Astrocyte (in vitro differentiated cells and primary cell): ENCODE measurements at regions not wholly inside any gene's neighbourhood (a gene's known extent, or its start where the extent isn't known, plus 50 kb on each side); places are given as distances from the start of the nearest gene placed in this dataset.
A peak's percentile ranks its signal among the peaks of the same experiment; 100 is the strongest.

Experiments used
- DNase-seq: peaks from one replicate; pipeline ENCODE4 v3.0.0-alpha.2; 2010; ENCODE audit warnings: low read depth
- FAIRE-seq: peaks from 2 replicates; lab custom pipeline; 2011; peaks lifted over from hg19 to GRCh38; lab: Jason Lieb, UNC
- H2AFZ ChIP-seq: 2 replicates; pipeline ENCODE4 v1.6.0; 2012; ENCODE audit warnings: low read depth, low read length, inconsistent platforms
- H3K27ac ChIP-seq: 2 replicates; pipeline ENCODE4 v1.5.1; 2011; ENCODE audit warnings: low read depth, low read length, inconsistent platforms
- H3K27me3 ChIP-seq: 2 replicates; pipeline ENCODE4 v1.6.0; 2011; ENCODE audit warnings: low read length, inconsistent platforms; ENCODE audit not compliant: insufficient read depth
- H3K36me3 ChIP-seq: 2 replicates; pipeline ENCODE4 v1.5.1; 2011; ENCODE audit warnings: low read length, inconsistent platforms; ENCODE audit not compliant: insufficient read depth
- H3K4me1 ChIP-seq: 2 replicates; pipeline ENCODE4 v1.5.1; 2011; ENCODE audit warnings: low read length, inconsistent platforms; ENCODE audit not compliant: insufficient read depth
- H3K4me2 ChIP-seq: 2 replicates; pipeline ENCODE4 v1.6.0; 2012; ENCODE audit warnings: low read length, inconsistent platforms
- H3K4me3 ChIP-seq: 2 replicates; pipeline ENCODE4 v1.5.1; 2011; ENCODE audit warnings: low read depth, mild to moderate bottlenecking, low read length, inconsistent platforms; ENCODE audit not compliant: insufficient read depth
- H3K79me2 ChIP-seq: 2 replicates; pipeline ENCODE4 v1.6.0; 2012; ENCODE audit warnings: mild to moderate bottlenecking, low read length, inconsistent platforms; ENCODE audit not compliant: insufficient read depth
- H3K9ac ChIP-seq: 2 replicates; pipeline ENCODE4 v1.6.0; 2012; ENCODE audit warnings: mild to moderate bottlenecking, low read length, inconsistent platforms
- H3K9me3 ChIP-seq: 2 replicates; pipeline ENCODE4 v1.5.1; 2012; ENCODE audit warnings: low read depth, mild to moderate bottlenecking, low read length, inconsistent platforms; ENCODE audit not compliant: insufficient read depth
- H4K20me1 ChIP-seq: 2 replicates; pipeline ENCODE4 v1.6.0; 2012; ENCODE audit warnings: low read length, inconsistent platforms; ENCODE audit not compliant: insufficient read depth
- H3K27ac Mint-ChIP-seq: one replicate; pipeline ENCODE4 v1.8.0; 2021; ENCODE audit warnings: mild to moderate bottlenecking, mixed read lengths; ENCODE audit not compliant: unreplicated experiment
- H3K27me3 Mint-ChIP-seq: one replicate; pipeline ENCODE4 v1.8.0; 2021; ENCODE audit warnings: low read depth, mixed read lengths; ENCODE audit not compliant: unreplicated experiment
- H3K36me3 Mint-ChIP-seq: one replicate; pipeline ENCODE4 v1.8.0; 2021; ENCODE audit warnings: low read depth, mixed read lengths; ENCODE audit not compliant: unreplicated experiment
- H3K4me1 Mint-ChIP-seq: one replicate; pipeline ENCODE4 v1.8.0; 2021; ENCODE audit warnings: low read depth, mixed read lengths; ENCODE audit not compliant: unreplicated experiment
- H3K4me3 Mint-ChIP-seq: one replicate; pipeline ENCODE4 v1.8.0; 2021; ENCODE audit warnings: mild to moderate bottlenecking, moderate library complexity, mixed read lengths; ENCODE audit not compliant: unreplicated experiment
- H3K9me3 Mint-ChIP-seq: one replicate; pipeline ENCODE4 v1.8.0; 2021; ENCODE audit warnings: mild to moderate bottlenecking, mixed read lengths; ENCODE audit not compliant: unreplicated experiment
- EZH2 ChIP-seq: IDR thresholded peaks from 2 replicates; pipeline ENCODE4 v1.6.1; 2012; ENCODE audit warnings: mild to moderate bottlenecking, low read length, inconsistent platforms; ENCODE audit not compliant: insufficient read depth
- TF ChIP-seq, protein P1 (sequence below): IDR thresholded peaks from 2 replicates; pipeline ENCODE4 v1.5.1; 2011; ENCODE audit warnings: low read depth, mild to moderate bottlenecking, inconsistent platforms, low read length, moderate library complexity; ENCODE audit not compliant: insufficient read depth

DNA sequence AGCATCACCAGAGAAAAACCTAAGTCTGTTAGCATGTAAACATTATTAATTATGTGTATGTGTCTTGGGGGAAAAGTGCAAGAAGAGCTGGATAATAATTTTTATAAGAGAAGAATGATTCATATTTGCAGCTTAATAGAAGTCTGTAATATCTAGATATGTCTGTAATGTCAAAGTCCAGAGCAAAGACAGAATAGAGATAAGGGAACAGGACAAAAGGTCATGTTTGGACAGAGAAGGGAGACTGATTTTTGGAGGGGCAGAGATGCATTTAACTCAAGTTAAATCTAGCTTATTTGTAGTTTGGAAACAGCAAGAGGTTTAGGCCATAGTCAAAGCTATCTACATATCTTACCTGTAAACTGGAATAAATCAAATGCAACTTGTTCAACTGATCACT lies 61.2 kb downstream of the MAGED1 start:
- no peaks in the 10 kb centered on the region for H4K20me1 ChIP-seq
- H3K27me3 Mint-ChIP-seq = no peaks in the 10 kb centered on the region
- H3K27ac ChIP-seq = no peak overlapping the region
- no peak overlapping the region for H3K27ac Mint-ChIP-seq
- no peak for TF ChIP-seq EZH2
- TF ChIP-seq, protein P1, sequence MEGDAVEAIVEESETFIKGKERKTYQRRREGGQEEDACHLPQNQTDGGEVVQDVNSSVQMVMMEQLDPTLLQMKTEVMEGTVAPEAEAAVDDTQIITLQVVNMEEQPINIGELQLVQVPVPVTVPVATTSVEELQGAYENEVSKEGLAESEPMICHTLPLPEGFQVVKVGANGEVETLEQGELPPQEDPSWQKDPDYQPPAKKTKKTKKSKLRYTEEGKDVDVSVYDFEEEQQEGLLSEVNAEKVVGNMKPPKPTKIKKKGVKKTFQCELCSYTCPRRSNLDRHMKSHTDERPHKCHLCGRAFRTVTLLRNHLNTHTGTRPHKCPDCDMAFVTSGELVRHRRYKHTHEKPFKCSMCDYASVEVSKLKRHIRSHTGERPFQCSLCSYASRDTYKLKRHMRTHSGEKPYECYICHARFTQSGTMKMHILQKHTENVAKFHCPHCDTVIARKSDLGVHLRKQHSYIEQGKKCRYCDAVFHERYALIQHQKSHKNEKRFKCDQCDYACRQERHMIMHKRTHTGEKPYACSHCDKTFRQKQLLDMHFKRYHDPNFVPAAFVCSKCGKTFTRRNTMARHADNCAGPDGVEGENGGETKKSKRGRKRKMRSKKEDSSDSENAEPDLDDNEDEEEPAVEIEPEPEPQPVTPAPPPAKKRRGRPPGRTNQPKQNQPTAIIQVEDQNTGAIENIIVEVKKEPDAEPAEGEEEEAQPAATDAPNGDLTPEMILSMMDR = no peak
- no peak overlapping the region for H3K4me3 ChIP-seq
- no peak overlapping the region for H3K4me3 Mint-ChIP-seq
- H2AFZ ChIP-seq = no peak overlapping the region
- H3K4me1 ChIP-seq = no peaks in the 10 kb centered on the region
- H3K9ac ChIP-seq = no peak overlapping the region
- H3K36me3 Mint-ChIP-seq = no peaks in the 10 kb centered on the region
- H3K27me3 ChIP-seq = no peaks in the 10 kb centered on the region
- FAIRE-seq = peak; percentile 90
- H3K4me2 ChIP-seq = no peak overlapping the region
- DNase-seq = no peak
- no peaks in the 10 kb centered on the region for H3K36me3 ChIP-seq
- H3K9me3 ChIP-seq = no peaks in the 10 kb centered on the region
- H3K79me2 ChIP-seq = no peaks in the 10 kb centered on the region
- peaks cover 2% of the 10 kb centered on the region for H3K4me1 Mint-ChIP-seq
- H3K9me3 Mint-ChIP-seq = no peaks in the 10 kb centered on the region

DNA sequence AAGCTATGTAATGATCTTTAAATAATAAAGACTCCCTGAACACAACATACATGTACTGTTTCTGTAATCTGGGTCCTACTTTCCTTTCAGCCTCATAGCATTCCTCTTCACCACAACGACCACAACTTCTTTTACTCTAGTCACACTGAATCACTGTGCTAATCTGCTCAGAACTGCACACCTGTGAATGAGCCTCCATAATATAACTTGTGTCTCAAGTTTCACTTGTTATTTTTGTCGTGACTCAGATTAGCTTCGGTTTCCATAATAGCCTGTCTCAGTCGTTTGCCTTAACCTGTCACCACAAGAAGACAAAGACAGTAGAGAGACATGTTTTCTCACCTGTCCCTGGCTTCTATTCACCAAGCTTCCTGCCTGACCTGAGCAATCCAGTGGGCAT lies 61.8 kb downstream of the MAGED1 start:
- H3K36me3 ChIP-seq = no peaks in the 10 kb centered on the region
- Mint-ChIP-seq H3K4me3 (no peak overlapping the region), H3K4me1 (peaks cover 2% of the 10 kb centered on the region), H3K36me3 (no peaks in the 10 kb centered on the region), H3K27me3 (no peaks in the 10 kb centered on the region), H3K27ac (no peak overlapping the region), H3K9me3 (no peaks in the 10 kb centered on the region)
- H3K4me3 ChIP-seq = no peak overlapping the region
- H3K9me3 ChIP-seq = no peaks in the 10 kb centered on the region
- FAIRE-seq (no peak), DNase-seq (no peak)
- H3K79me2 ChIP-seq = no peaks in the 10 kb centered on the region
- H3K4me1 ChIP-seq = no peaks in the 10 kb centered on the region
- H4K20me1 ChIP-seq = no peaks in the 10 kb centered on the region
- TF ChIP-seq EZH2 = no peak
- TF ChIP-seq, protein P1 = no peak
- H3K27ac ChIP-seq = no peak overlapping the region
- H3K27me3 ChIP-seq = no peaks in the 10 kb centered on the region
- H3K9ac ChIP-seq = no peak overlapping the region
- no peak overlapping the region for H3K4me2 ChIP-seq
- no peak overlapping the region for H2AFZ ChIP-seq

DNA sequence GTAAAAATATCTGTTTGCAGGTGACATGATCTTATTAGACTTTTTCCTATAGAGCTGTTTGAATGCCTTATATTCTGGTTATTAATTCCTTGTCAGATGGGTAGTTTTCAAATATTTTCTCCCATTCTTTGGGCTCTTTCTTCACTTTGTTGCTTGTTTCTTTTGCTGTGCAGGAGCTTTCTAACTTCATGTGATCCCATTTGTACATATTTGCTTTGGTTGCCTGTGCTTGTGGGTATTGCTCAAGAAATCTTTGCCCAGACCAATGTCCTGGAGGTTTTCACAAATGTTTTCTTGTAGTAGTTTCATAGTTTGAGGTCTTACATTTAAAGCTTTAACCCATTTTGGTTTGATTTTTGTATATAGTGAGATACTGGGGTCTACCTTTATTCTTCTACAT lies 63.0 kb downstream of the MAGED1 start:
- Histone ChIP-seq H4K20me1 (no peaks in the 10 kb centered on the region), H3K9ac (no peak overlapping the region), H3K36me3 (no peaks in the 10 kb centered on the region), H3K79me2 (no peaks in the 10 kb centered on the region), H3K4me1 (no peaks in the 10 kb centered on the region), H3K4me2 (no peak overlapping the region), H2AFZ (no peak overlapping the region), H3K27me3 (no peaks in the 10 kb centered on the region), H3K9me3 (no peaks in the 10 kb centered on the region), H3K27ac (no peak overlapping the region), H3K4me3 (no peak overlapping the region)
- Mint-ChIP-seq H3K27ac (no peak overlapping the region), H3K27me3 (no peaks in the 10 kb centered on the region), H3K9me3 (no peaks in the 10 kb centered on the region), H3K4me1 (peaks cover 2% of the 10 kb centered on the region), H3K4me3 (no peak overlapping the region), H3K36me3 (no peaks in the 10 kb centered on the region)
- no peak for TF ChIP-seq EZH2
- TF ChIP-seq, protein P1 = no peak
- DNase-seq = no peak
- FAIRE-seq = peak; percentile 92
